NT2/D1 (cell line): ENCODE measurements at regions not wholly inside any gene's neighbourhood (a gene's known extent, or its start where the extent isn't known, plus 50 kb on each side); places are given as distances from the start of the nearest gene placed in this dataset.

ENCODE experiments used
- DNase-seq: peaks from one replicate; pipeline ENCODE4 v3.0.0-alpha.2; 2011; ENCODE audit warnings: low read depth, low spot score
- H3K27me3 ChIP-seq: 2 replicates; pipeline ENCODE4 v1.6.0; 2011; ENCODE audit warnings: mild to moderate bottlenecking; ENCODE audit not compliant: insufficient read length, insufficient read depth
- H3K36me3 ChIP-seq: 2 replicates; pipeline ENCODE4 v1.6.1; 2011; ENCODE audit warnings: mild to moderate bottlenecking, low read length, mixed read lengths; ENCODE audit not compliant: insufficient read depth, insufficient read length
- H3K4me1 ChIP-seq: 2 replicates; pipeline ENCODE4 v1.5.1; 2011; ENCODE audit not compliant: insufficient read depth, insufficient read length
- H3K4me3 ChIP-seq: 2 replicates; pipeline ENCODE4 v1.5.1; 2011; ENCODE audit warnings: low read depth; ENCODE audit not compliant: insufficient read length
- H3K9ac ChIP-seq: 2 replicates; pipeline ENCODE4 v1.6.0; 2011; ENCODE audit warnings: low read depth; ENCODE audit not compliant: insufficient read length
- H3K9me3 ChIP-seq: 2 replicates; pipeline ENCODE4 v1.5.1; 2011; ENCODE audit warnings: mild to moderate bottlenecking, low read length; ENCODE audit not compliant: insufficient read depth
- SUZ12 ChIP-seq: IDR thresholded peaks from 2 replicates; pipeline ENCODE4 v1.6.1; 2011; ENCODE audit not compliant: insufficient read length, insufficient read depth; ENCODE audit errors: extremely low read depth
- YY1 ChIP-seq: IDR thresholded peaks from 2 replicates; pipeline ENCODE4 v1.6.1; 2011; ENCODE audit not compliant: insufficient read length, insufficient read depth
- ZNF274 ChIP-seq: IDR thresholded peaks from 2 replicates; pipeline ENCODE4 v1.6.1; 2011; ENCODE audit warnings: mild to moderate bottlenecking, low read depth, low read length

GRCh38 chr3:153000325-153000724 lies 161.7 kb upstream of the RAP2B start:
- Histone ChIP-seq H3K27me3 (no peaks in the 10 kb centered on the region), H3K4me1 (no peaks in the 10 kb centered on the region), H3K4me3 (no peak overlapping the region), H3K9ac (no peak overlapping the region), H3K36me3 (no peaks in the 10 kb centered on the region), H3K9me3 (no peaks in the 10 kb centered on the region)
- no peak for DNase-seq
- no peak for TF ChIP-seq ZNF274
- TF ChIP-seq SUZ12: no peak
- no peak for TF ChIP-seq YY1

GRCh38 chr3:153001210-153002078 lies 160.6 kb upstream of the RAP2B start:
- DNase-seq: no peak
- no peaks in the 10 kb centered on the region for H3K4me1 ChIP-seq
- H3K9ac ChIP-seq: no peak overlapping the region
- TF ChIP-seq YY1 (no peak), SUZ12 (no peak), ZNF274 (no peak)
- H3K27me3 ChIP-seq: no peaks in the 10 kb centered on the region
- no peaks in the 10 kb centered on the region for H3K9me3 ChIP-seq
- no peak overlapping the region for H3K4me3 ChIP-seq
- H3K36me3 ChIP-seq: no peaks in the 10 kb centered on the region

- Histone ChIP-seq H3K9ac (no peak overlapping the region), H3K4me3 (no peak overlapping the region), H3K27me3 (no peaks in the 10 kb centered on the region), H3K4me1 (no peaks in the 10 kb centered on the region), H3K9me3 (no peaks in the 10 kb centered on the region), H3K36me3 (no peaks in the 10 kb centered on the region)
- DNase-seq: no peak
- no peak for TF ChIP-seq YY1
- no peak for TF ChIP-seq ZNF274
- no peak for TF ChIP-seq SUZ12
Observed at GRCh38 chr3:153003441-153003840, 158.6 kb upstream of the RAP2B start.

- no peak overlapping the region for H3K4me3 ChIP-seq
- no peak overlapping the region for H3K9ac ChIP-seq
- TF ChIP-seq SUZ12: no peak
- no peak for TF ChIP-seq ZNF274
- TF ChIP-seq YY1: no peak
- H3K9me3 ChIP-seq: no peaks in the 10 kb centered on the region
- H3K36me3 ChIP-seq: no peaks in the 10 kb centered on the region
- no peak for DNase-seq
- no peaks in the 10 kb centered on the region for H3K4me1 ChIP-seq
- no peaks in the 10 kb centered on the region for H3K27me3 ChIP-seq
Observed at GRCh38 chr3:153003862-153004261, 158.2 kb upstream of the RAP2B start.

- H3K9ac ChIP-seq: no peak overlapping the region
- H3K9me3 ChIP-seq: no peaks in the 10 kb centered on the region
- no peak overlapping the region for H3K4me3 ChIP-seq
- TF ChIP-seq SUZ12: no peak
- TF ChIP-seq ZNF274: no peak
- no peak for TF ChIP-seq YY1
- H3K27me3 ChIP-seq: no peaks in the 10 kb centered on the region
- no peak for DNase-seq
- H3K4me1 ChIP-seq: no peaks in the 10 kb centered on the region
- no peaks in the 10 kb centered on the region for H3K36me3 ChIP-seq
Observed at GRCh38 chr3:153008226-153008625, 153.8 kb upstream of the RAP2B start.

GRCh38 chr3:153023896-153024295 lies 138.1 kb upstream of the RAP2B start:
- Histone ChIP-seq H3K4me1 (no peaks in the 10 kb centered on the region), H3K4me3 (no peak overlapping the region), H3K27me3 (no peaks in the 10 kb centered on the region), H3K9me3 (no peaks in the 10 kb centered on the region), H3K9ac (no peak overlapping the region), H3K36me3 (no peaks in the 10 kb centered on the region)
- DNase-seq: no peak
- no peak for TF ChIP-seq ZNF274
- TF ChIP-seq YY1: no peak
- no peak for TF ChIP-seq SUZ12

- Histone ChIP-seq H3K9ac (no peak overlapping the region), H3K4me1 (no peaks in the 10 kb centered on the region), H3K9me3 (no peaks in the 10 kb centered on the region), H3K4me3 (no peak overlapping the region), H3K27me3 (no peaks in the 10 kb centered on the region), H3K36me3 (no peaks in the 10 kb centered on the region)
- TF ChIP-seq ZNF274 (no peak), SUZ12 (no peak), YY1 (no peak)
- peak; percentile 5 for DNase-seq
Observed at GRCh38 chr3:153026026-153026425, 136.0 kb upstream of the RAP2B start.
